WTC11 (cell line): ENCODE measurements at regions not wholly inside any gene's neighbourhood (a gene's known extent, or its start where the extent isn't known, plus 50 kb on each side); places are given as distances from the start of the nearest gene placed in this dataset.

ENCODE experiments used
- JUN ChIP-seq: sonication (generic); formaldehyde crosslinking; IDR thresholded peaks from 2 replicates; pipeline ENCODE4 v1.8.0; 2023; ENCODE audit warnings: mild to moderate bottlenecking, missing genetic modification reagents
- KAT7 ChIP-seq: sonication (generic); formaldehyde crosslinking; IDR thresholded peaks from 2 replicates; pipeline ENCODE4 v1.8.1; 2023; ENCODE audit warnings: missing genetic modification reagents, mild to moderate bottlenecking, borderline replicate concordance
- NFYB ChIP-seq: sonication (generic); formaldehyde crosslinking; conservative IDR thresholded peaks from 2 replicates; pipeline ENCODE4 v1.8.0; 2022; ENCODE audit warnings: low read depth, missing genetic modification reagents
- TF ChIP-seq, protein P1 (sequence below): fragments of 200-600 bp; IDR thresholded peaks from 2 replicates; pipeline ENCODE4 v1.8.0; 2022; ENCODE audit warnings: antibody characterized with exemption

DNA sequence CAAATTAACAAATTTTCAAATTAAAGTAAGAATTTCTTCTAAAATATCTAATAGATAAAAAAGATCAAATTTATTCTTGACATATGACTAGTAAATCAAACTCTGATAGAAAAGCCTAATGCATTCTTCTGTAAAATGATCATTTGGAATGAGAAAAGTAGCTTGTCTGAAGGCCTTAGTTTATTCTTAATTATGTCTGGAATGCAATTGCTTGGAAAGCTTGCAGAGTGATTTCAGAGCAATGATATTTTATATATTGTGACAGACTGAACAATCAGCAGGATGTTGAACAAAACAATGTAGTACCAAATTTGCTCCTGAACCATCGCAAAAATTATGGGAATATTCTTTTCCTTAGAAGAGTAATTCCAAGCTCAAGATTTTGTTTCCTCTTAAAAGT, 789.6 kb upstream of the NOVA1 start:
- TF ChIP-seq, protein P1, sequence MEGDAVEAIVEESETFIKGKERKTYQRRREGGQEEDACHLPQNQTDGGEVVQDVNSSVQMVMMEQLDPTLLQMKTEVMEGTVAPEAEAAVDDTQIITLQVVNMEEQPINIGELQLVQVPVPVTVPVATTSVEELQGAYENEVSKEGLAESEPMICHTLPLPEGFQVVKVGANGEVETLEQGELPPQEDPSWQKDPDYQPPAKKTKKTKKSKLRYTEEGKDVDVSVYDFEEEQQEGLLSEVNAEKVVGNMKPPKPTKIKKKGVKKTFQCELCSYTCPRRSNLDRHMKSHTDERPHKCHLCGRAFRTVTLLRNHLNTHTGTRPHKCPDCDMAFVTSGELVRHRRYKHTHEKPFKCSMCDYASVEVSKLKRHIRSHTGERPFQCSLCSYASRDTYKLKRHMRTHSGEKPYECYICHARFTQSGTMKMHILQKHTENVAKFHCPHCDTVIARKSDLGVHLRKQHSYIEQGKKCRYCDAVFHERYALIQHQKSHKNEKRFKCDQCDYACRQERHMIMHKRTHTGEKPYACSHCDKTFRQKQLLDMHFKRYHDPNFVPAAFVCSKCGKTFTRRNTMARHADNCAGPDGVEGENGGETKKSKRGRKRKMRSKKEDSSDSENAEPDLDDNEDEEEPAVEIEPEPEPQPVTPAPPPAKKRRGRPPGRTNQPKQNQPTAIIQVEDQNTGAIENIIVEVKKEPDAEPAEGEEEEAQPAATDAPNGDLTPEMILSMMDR, result no peak
- TF ChIP-seq JUN (CRISPR knock-in tag), result no peak
- no peak for TF ChIP-seq NFYB (CRISPR knock-in tag)
- no peak for TF ChIP-seq KAT7 (CRISPR knock-in tag)
